HG03342 (cell line): ENCODE measurements at regions not wholly inside any gene's neighbourhood (a gene's known extent, or its start where the extent isn't known, plus 50 kb on each side); places are given as distances from the start of the nearest gene placed in this dataset.

Source experiments
- ATAC-seq: cut with Tn5 transposase; IDR thresholded peaks from one replicate; pipeline ENCODE4 v1.9.1; 2021; ENCODE audit warnings: mild to moderate bottlenecking, moderate library complexity; ENCODE audit not compliant: unreplicated experiment

- ATAC-seq, result no peak
Observed at GRCh38 chr2:2566396-2567323, 235.6 kb upstream of the MYT1L start.

DNA sequence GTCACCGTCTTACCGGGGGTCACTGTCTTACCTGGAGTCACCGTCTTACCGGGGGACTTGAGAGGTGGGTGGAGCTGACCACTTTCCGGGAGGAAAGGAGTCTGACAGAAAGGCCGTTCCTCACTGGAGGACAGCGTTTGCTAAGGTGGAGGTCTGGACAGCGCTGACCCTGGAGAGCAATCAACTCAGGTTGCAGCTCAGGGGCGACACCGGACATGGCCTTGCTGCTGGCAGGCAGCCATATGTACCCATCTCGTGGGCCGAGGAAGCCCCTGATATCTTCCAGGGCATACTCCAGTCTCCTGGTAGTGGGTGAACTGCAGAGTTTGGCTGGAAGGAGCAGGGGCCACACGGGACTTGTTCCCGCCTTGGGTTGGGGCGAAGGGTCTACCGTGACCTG, 234.6 kb upstream of the MYT1L start:
- ATAC-seq, result no peak

GRCh38 chr2:2564300-2565078, 233.4 kb upstream of the MYT1L start:
- no peak for ATAC-seq

- ATAC-seq, result no peak
Observed at GRCh38 chr2:2563309-2563860, 232.3 kb upstream of the MYT1L start.

DNA sequence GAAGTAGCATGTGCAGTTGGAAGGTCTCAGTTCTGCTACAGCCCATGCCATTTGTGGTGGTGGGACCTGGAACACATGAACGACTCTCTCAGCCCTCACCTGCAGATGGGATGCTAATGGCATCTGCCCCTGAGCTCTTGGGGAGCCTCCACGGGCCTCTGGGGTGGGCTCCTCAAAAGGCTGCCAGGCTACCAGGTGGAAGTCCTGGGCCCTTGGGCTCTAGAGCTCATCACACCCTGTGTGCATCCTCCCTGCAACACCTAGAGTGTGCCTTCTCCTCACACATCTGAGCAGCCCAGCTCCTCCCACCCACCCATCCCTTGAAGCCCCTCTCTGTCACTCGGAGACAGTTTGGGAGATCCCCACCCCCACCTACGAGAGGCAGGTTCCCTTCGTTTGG, 231.8 kb upstream of the MYT1L start:
- ATAC-seq, result no peak

GRCh38 chr2:2561346-2562095, 230.4 kb upstream of the MYT1L start:
- no peak for ATAC-seq

DNA sequence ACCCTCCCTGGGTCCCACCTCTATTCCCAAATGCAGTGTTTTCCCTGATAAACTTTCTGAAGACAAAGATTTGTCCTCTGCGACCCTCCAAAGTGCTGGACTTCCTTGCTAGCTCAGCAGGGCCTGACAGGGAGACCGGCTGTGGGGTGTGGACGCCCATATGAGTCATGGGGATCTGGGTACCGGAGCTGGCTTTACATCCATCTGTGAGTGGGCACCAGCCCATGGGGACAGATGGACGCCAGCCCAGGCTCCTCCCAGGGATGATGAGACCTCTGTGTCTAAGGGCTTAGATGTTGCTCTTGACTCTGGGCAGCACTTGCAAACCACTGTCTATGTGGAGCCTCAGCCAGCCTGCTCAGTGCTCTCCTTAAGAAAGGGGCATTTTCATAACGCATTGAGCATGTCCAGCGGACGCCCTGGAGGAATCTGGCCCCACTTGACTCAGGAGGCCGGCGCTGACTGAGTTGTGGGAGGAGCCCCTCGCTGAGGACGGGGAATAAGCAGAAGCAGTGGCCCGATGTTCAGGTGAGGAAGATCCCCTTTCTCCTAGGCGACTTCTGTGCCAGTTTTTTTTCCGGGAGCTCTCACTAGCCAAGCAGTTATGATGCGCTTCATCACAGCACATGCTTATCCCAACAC, 229.4 kb upstream of the MYT1L start:
- no peak for ATAC-seq

- ATAC-seq, result no peak
Observed at GRCh38 chr2:2558476-2558875, 227.4 kb upstream of the MYT1L start.

DNA sequence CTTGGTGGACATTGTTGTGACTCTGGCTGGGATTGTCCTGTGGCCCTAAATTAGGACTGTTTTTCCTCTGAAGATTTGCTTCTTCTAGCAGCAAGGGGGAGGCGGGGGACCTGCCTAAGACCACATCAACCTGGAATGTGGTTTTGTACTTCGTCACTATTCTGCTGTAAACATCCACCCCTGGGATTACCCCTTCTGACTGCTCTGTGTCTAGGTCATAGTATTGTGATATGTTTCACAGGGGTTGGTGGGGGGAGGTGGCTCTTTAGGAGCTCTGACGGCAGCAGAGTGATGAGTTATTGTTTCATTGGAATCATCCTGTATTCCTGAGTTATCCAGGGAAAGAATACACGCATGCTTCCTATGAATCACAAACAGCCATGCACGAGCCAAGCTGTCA, 226.4 kb upstream of the MYT1L start:
- ATAC-seq, result no peak

DNA sequence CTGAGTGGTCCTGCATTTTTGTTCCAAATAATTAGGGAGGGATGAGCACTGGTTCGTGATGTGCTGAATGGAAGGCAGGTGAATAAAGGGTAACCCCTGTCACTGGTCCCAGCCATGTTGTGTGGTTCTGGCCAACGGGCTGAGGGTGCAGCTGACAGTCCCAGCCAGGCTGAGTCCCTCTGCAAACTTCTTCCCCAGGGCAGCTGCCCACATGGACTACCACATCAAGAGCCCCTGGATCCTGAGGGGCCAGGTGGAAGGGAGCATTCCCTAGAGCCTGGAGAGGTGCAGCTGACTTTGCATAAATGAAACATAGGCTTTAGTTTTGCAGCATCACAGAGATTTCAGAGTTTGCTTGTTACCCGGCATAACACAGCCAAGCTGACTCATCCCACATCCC, 219.8 kb upstream of the MYT1L start:
- ATAC-seq, result no peak

- no peak for ATAC-seq
Observed at GRCh38 chr2:2547911-2548310, 216.8 kb upstream of the MYT1L start.

GRCh38 chr2:2547451-2547850, 216.4 kb upstream of the MYT1L start:
- no peak for ATAC-seq

- no peak for ATAC-seq
Observed at GRCh38 chr2:2546046-2546445, 215.0 kb upstream of the MYT1L start.

DNA sequence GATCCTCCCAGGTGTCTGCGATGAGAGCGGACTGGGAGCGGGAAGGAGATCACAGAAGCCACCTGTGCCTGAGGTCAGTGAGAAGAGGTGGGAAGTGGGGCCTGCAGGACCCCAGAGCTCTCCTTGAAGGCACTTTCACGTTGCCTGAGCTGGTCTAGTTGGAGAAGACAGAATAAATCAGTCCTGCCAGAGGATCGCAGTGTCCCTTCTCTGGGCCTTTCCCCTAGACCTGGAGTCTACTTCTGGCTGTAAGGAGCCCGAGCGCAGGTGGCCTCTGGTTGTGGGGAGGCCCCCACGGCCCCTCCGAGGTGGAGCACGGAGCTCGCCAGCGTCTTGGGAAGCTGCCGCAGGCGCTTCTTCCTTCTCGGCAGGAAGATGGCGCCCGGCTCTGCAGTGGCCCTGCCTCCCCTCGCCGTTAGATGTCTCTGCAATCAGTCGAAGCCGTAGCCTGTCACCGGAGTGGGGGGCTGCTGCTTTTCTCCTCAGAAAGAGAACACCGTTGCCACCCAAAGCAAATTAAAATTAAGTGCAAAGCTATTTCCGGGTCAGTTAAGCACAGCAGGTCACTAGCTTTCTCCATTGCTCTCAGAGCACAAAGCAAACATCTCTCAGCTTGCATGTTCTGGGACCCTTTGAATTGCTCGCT, 212.0 kb upstream of the MYT1L start:
- ATAC-seq, result no peak

GRCh38 chr2:2542316-2542715, 211.2 kb upstream of the MYT1L start:
- no peak for ATAC-seq

DNA sequence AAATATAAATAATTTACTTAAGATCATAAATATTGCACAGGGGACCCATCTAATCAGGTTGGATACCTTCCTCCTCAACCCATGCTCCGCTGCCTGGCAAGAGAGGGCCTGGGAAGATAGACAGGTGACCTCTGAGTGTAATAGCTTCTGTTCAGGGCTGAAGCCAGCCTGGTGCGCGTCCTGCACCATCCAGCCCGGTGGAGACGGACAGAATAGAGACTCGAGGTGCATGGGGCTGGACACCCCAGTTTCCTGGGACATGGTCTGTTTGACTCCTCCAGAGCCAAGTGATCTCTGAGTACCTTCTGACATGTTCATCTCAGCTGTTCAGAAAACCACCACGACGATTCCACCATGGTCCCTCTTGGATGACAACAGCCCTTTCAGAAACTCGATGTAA, 209.3 kb upstream of the MYT1L start:
- ATAC-seq, result no peak

- ATAC-seq, result no peak
Observed at GRCh38 chr2:2536416-2537056, 205.5 kb upstream of the MYT1L start.

DNA sequence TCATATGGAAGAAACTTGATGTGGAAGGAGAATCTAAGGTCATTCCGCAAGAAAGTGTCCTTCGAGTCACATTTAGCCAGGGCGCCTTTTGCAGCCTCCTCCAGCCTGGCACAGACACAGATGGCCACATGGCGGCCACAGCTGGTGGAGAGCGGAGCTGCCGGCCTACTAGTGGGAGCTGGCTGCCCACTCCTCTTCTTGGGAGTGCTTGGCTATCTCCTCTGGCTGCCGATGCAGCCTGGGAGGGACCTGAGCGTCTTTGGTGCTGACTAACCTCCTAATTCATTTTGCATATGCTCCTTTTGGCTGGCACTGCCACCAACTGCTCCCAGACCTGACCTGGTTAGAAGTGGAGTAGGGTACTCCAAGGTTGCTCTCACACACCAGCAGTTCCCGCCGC, 199.3 kb upstream of the MYT1L start:
- ATAC-seq, result no peak

- no peak for ATAC-seq
Observed at GRCh38 chr2:2528846-2529245, 197.8 kb upstream of the MYT1L start.

DNA sequence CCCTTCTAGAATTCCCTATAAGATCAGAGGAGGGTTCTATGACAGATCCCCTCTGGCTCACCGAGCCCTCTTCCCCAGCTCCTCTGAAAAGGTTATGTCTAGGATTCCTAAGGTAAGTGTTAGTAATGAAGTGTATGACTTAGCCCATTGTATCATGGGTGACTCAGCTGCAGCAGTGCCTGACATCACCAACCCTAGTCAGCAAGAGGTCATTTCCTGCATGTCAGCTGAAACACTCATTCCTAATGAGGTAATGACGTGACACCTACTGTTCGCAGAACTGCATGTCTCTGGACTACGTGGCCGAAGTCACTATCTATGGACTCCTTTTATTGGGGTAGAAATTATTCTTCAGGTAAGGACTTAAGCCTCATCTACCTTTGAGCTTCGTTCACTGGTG, 196.1 kb upstream of the MYT1L start:
- no peak for ATAC-seq
